G401.6 (cell line): ENCODE measurements at regions not wholly inside any gene's neighbourhood (a gene's known extent, or its start where the extent isn't known, plus 50 kb on each side); places are given as distances from the start of the nearest gene placed in this dataset.

Experiments used
- FAIRE-seq: peaks from 2 replicates; lab custom pipeline; 2012; peaks lifted over from hg19 to GRCh38; lab: Jason Lieb, UNC

- no peak for FAIRE-seq
These were observed 56.0 kb downstream of the PLK2 start for GRCh38 chr5:58403822-58404433.

GRCh38 chr5:58401701-58402100 lies 58.2 kb downstream of the PLK2 start:
- FAIRE-seq, result no peak

DNA sequence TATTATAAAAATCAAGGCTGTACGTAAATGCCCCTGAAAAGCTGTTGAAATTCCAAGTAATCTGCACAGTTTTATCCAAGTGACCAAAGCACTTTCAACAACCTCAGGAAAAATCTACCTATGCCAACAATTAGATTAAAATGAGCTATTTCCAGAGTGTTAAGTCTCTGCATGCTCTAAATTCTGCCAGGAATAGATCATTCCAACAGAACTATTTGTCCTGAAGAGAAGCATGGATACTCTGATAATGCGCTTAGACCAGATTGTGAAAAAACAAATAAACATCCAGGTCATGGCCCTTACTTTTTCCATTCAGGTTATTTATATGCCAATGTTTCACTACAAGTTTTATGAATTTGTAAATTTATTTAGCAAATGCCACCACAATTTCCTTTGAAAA lies 59.1 kb downstream of the PLK2 start:
- no peak for FAIRE-seq

DNA sequence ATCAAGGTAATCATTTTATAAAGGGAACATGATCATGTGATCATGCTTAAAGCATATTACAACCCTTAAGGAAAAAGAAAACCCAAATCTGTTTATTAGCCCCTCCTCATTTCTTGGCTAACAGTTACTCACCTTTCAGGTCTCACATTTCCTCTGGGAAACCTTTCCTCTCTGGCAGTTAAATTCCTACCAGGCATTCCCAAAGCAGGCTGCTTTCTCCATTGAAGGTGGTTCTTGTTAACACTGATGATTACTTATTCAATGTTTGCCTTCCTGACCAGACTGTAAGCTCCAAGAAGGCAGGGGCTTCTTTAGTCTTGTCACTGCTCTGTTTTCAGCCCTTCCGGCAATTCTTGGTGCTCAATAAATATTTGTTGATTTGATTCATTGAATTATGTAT lies 59.9 kb downstream of the PLK2 start:
- no peak for FAIRE-seq

DNA sequence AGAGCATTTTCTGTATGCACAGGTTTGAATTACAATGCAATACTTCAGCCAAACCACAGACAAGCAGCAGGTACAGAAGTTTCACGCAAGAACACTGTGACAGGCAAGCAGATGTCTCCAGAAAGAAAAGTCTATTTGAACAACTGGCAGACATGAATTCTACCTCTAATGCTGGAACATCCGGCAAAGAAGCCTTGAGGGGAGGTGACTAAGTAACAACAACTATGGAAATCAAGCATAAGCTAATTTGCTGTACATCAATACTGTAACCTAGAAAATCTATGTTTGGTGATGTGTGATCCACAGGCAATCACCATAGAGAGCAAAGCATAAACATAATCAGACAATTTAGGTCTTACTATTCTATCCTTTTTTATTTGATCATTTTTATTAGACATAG lies 65.5 kb downstream of the PLK2 start:
- FAIRE-seq, result no peak

DNA sequence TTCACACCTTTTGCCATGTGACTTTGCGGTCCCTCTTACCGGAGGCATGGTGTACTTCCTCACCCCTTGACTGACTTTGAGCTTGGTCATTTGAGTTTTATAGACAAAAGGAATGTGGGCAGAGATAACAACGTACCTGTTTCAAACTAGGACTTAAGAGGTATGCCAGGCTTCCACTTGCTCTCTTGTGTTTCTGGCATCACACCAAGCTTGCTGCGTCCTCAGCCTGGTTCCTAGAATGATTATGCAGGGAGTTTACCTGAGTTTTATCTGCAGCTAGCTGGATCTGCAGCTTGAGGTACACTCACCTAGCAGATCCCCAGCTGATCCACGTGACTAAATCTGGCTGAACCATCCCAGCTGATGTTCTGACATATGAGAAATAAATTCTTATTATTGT lies 66.2 kb downstream of the PLK2 start:
- FAIRE-seq, result no peak

- FAIRE-seq, result no peak
These were observed 67.4 kb downstream of the PLK2 start for GRCh38 chr5:58392496-58392895.

GRCh38 chr5:58383448-58383847 lies 76.4 kb downstream of the PLK2 start:
- FAIRE-seq, result no peak

DNA sequence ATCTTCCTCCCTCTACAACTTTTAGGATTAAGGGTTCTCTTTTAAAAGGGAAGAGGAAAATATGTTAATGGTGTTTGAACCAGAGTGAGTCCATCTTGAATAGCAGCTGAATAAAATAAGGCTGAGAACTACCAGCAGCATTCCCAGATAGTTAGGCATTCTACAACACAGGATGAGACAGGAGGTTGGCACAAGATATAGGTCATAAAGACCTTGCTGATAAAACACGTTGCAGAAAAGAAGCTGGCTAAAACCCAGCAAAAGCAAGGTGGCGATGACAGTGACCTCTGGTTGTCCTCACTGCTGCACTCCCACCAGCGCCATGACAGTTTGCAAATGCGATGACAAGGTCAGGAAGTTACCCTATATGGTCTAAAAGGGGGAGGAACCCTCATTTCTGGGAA lies 77.8 kb downstream of the PLK2 start:
- no peak for FAIRE-seq

GRCh38 chr5:58381566-58381965 lies 78.3 kb downstream of the PLK2 start:
- no peak for FAIRE-seq

GRCh38 chr5:58380655-58381054 lies 79.2 kb downstream of the PLK2 start:
- FAIRE-seq, result no peak

GRCh38 chr5:58378613-58379390 lies 81.1 kb downstream of the PLK2 start:
- FAIRE-seq, result no peak

DNA sequence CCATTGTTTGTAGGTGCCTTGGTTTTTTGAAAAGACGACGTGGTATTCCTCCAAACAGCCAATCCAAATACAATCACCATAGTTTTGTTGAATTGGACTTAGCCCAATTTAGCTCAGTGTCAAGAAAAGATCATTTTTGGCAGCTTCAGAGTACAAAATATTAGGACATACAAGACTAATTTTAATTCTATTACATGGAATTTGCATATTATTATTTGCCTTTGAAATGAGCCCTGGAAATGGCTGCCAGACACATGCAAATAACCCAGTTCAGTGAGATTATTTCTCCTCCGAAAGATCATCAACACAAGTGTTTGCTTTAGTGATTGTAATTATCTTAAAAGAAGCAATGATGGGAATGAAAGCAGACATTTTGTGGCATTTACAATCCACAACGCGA lies 89.3 kb downstream of the PLK2 start:
- FAIRE-seq, result no peak

- no peak for FAIRE-seq
These were observed 90.2 kb downstream of the PLK2 start for GRCh38 chr5:58369513-58370190.

GRCh38 chr5:58366461-58366860 lies 93.4 kb downstream of the PLK2 start:
- FAIRE-seq, result no peak

DNA sequence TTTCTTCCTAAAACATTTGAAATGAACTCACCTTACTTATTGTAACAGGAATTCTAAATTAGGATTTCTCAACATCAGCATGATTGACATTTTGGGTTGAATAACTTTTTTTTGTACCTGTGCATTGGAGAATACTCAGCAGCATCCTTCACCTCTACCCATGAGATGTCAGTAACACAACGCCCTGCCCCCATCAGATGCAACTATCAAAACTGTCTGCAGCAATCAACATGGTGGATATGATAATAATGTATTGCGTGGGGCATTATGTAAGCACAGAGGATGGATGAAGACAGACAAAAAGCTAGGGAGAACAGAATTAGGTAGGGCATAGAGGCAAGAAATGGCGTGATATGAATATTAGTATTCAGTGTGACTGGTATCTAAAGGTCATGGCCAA lies 94.1 kb downstream of the PLK2 start:
- no peak for FAIRE-seq

DNA sequence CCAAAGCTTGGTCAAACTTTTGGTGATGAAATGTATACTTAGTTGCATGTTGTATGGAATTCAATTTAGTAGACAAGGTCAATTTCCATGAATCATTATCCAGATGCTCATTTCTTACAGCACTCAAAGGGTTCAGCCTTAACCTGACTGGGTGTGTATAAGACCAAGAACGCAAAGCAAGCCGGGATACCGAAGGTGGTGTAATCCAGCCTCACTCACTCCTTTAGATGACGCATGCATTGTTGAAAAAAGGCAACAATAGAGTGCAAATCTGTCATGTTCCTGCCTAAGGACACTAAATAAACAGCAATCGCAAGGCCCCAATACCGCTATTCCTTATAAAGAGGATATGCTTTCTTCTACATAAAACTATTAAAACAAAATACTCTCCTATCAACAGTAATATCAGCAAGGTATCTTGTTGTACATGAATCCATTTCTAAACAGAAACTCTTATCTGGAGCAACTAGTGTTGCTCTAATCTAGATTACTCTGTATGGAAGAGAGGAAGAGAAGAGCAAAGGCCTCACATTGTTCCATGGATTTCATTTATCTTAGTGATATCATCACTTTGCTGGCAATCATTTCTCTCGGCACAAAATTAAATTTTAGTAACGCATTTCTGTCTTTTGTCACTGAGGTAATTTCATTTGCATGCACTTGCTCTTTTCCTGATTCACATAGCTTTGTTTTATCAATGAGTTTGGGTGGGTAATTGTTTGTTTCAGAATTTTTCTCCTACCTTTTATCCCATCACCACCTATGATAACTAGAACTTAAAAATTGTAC lies 96.2 kb downstream of the PLK2 start:
- no peak for FAIRE-seq

DNA sequence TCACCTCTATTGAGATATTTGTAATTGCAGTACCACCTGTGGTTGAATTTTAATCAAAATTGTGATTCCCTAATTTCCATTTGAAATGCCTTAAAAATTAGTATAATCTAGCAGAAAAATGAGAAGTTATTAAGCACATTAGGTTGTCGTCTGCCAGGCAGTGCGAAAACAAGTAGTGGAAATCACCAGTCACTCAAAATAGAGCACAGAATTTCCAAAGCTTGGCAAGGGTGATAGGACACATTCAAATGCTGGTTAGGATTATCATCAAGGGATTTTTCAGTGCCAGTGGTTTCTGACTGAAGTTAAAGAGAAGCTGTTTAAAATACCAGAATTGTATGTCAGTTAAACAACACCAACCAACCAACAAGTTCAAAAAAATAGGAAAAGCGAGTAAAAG lies 97.8 kb downstream of the PLK2 start:
- FAIRE-seq, result no peak

DNA sequence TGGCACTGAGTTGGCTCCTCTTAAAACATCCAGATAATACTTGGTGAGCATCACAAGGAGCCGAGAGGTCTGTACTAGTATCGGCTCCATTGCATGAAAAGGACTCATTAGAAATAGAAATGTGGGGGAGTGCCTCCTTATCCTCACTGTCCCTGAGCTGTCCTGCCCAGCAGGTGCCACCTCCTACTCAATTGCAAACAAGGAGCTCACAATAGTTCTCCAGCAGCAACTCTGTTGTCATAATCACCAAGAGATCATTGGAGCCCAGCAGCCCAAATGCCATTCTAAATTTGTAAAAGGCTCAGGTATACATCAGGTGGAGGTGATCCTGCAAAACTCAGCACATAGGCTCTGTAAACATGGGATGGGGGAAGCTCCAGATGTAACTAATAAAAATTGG lies 99.1 kb downstream of the PLK2 start:
- FAIRE-seq, result no peak

DNA sequence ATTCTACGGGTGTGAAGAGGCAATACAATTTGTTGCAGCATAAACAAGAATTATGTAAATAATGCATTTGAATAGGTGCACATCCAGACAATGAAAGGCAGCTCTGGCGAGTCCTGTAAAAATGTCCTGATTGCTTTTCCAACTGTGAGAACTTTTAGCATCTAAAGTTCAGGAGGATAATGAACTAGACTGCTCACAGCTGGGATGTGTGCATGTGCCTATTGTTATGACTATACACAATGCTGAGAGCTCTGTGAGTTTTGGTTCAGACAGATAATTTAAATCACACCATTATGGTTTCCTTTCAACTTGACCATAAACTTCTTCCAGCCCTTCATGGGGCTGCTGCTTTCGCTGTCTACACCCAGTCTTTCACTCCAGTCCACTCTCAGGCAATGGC lies 99.9 kb downstream of the PLK2 start:
- FAIRE-seq, result no peak

GRCh38 chr5:58358501-58359178 lies 101.2 kb downstream of the PLK2 start:
- no peak for FAIRE-seq

DNA sequence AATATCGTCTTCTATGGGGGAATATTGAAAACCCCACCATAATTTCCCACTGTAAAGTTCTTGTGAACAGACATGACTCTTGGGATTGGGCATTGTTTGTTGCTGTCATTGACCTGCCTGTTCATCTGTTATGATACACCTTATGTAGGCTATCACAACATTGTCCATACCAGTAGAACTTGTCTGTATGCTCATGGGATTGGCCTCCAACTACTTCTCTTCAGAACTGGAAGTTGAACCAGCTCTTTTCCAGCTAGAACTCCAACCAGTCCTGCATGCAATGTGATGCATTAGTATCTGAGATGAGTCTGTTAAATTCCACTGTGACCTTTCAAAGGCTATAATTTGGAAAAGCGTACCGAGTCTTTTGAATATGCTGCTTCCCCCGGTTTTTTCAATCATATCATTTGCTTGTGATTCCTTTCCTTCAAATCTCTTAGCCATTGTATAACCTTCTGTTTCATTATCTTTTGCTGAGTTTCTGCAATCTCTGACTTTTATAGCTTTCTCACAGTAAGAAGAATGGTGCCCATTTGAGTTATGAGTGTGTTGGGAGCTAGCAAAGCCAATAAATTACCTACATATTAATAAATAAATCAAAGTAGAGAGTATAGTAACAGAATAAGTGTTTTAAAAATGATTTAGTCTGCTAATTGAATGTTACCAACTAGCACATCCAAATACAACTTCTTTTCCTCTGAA lies 101.9 kb downstream of the PLK2 start:
- no peak for FAIRE-seq
